ENCODE measurements at regions not wholly inside any gene's neighbourhood (a gene's known extent, or its start where the extent isn't known, plus 50 kb on each side); places are given as distances from the start of the nearest gene placed in this dataset.

- DNase-seq (ENCODE audit: low spot score), result no peak
- Histone ChIP-seq H3K36me3 (no peaks in the 10 kb centered on the region), H3K79me2 (ENCODE audit: low read depth) (no peaks in the 10 kb centered on the region), H3K27ac (no peak overlapping the region), H3K4me1 (peaks cover 26% of the 10 kb centered on the region), H4K20me1 (ENCODE audit: low read depth) (no peaks in the 10 kb centered on the region), H3K9ac (no peak overlapping the region), H3K27me3 (no peaks in the 10 kb centered on the region), H3K4me2 (no peak overlapping the region), H3F3A (ENCODE audit: low read depth) (peaks cover 22% of the 10 kb centered on the region), H3K9me3 (ENCODE audit: low read depth) (no peaks in the 10 kb centered on the region), H2AFZ (replicated peaks) (no peak overlapping the region), H3K4me3 (no peak overlapping the region)
- Mint-ChIP-seq H3K36me3 (no peaks in the 10 kb centered on the region), H3K4me3 (no peak overlapping the region), H3K9me3 (peaks cover 3% of the 10 kb centered on the region), H3K4me1 (peaks cover 41% of the 10 kb centered on the region), H3K27ac (peak overlapping the region; percentile 5), H3K27me3 (ENCODE audit: insufficient read depth, low read depth) (peaks cover 10% of the 10 kb centered on the region)
- TF ChIP-seq EZH2 (IDR thresholded peaks at IDR 0.05) (no peak), CTCF (IDR thresholded peaks at IDR 0.05) (no peak), EZH2phosphoT487 (IDR thresholded peaks at IDR 0.05) (no peak)
Measured at GRCh38 chr11:115644856-115645255, 140.6 kb upstream of the CADM1 start.

- no peaks in the 10 kb centered on the region for H3K27me3 ChIP-seq
- no peak overlapping the region for H3K4me3 Mint-ChIP-seq
- no peaks in the 10 kb centered on the region for H3K36me3 ChIP-seq
- no peak overlapping the region for H3K4me3 ChIP-seq
- no peak overlapping the region for H3K4me2 ChIP-seq
- no peaks in the 10 kb centered on the region for H4K20me1 ChIP-seq (ENCODE audit: low read depth)
- peaks cover 13% of the 10 kb centered on the region for H3K27me3 Mint-ChIP-seq (ENCODE audit: insufficient read depth, low read depth)
- H3K27ac ChIP-seq, result no peak overlapping the region
- peak overlapping the region; percentile 32 for H3K27ac Mint-ChIP-seq
- no peak overlapping the region for H2AFZ ChIP-seq (replicated peaks)
- TF ChIP-seq EZH2phosphoT487 (IDR thresholded peaks at IDR 0.05) (no peak), CTCF (IDR thresholded peaks at IDR 0.05) (no peak), EZH2 (IDR thresholded peaks at IDR 0.05) (no peak)
- DNase-seq (ENCODE audit: low spot score), result no peak
- no peaks in the 10 kb centered on the region for H3K9me3 ChIP-seq (ENCODE audit: low read depth)
- H3K4me1 ChIP-seq, result peaks cover 26% of the 10 kb centered on the region
- peaks cover 7% of the 10 kb centered on the region for H3K9me3 Mint-ChIP-seq
- H3K9ac ChIP-seq, result no peak overlapping the region
- H3K36me3 Mint-ChIP-seq, result no peaks in the 10 kb centered on the region
- H3K79me2 ChIP-seq (ENCODE audit: low read depth), result no peaks in the 10 kb centered on the region
- peaks cover 22% of the 10 kb centered on the region for H3F3A ChIP-seq (ENCODE audit: low read depth)
- H3K4me1 Mint-ChIP-seq, result peaks cover 44% of the 10 kb centered on the region
Measured at GRCh38 chr11:115643549-115644270, 139.5 kb upstream of the CADM1 start.

- peaks cover 53% of the 10 kb centered on the region for H3K4me1 Mint-ChIP-seq
- H3K27ac Mint-ChIP-seq, result peak overlapping the region; percentile 62
Measured at GRCh38 chr11:115642660-115643059, 138.4 kb upstream of the CADM1 start.

More at GRCh38 chr11:115642660-115643059, 138.4 kb upstream of the CADM1 start:
- H3K4me2 ChIP-seq, result no peak overlapping the region
- no peak for DNase-seq (ENCODE audit: low spot score)
- H3K79me2 ChIP-seq (ENCODE audit: low read depth), result no peaks in the 10 kb centered on the region
- H3K4me3 ChIP-seq, result no peak overlapping the region
- H2AFZ ChIP-seq (replicated peaks), result no peak overlapping the region
- no peaks in the 10 kb centered on the region for H4K20me1 ChIP-seq (ENCODE audit: low read depth)
- no peaks in the 10 kb centered on the region for H3K27me3 ChIP-seq
- TF ChIP-seq EZH2 (IDR thresholded peaks at IDR 0.05) (no peak), CTCF (IDR thresholded peaks at IDR 0.05) (no peak), EZH2phosphoT487 (IDR thresholded peaks at IDR 0.05) (no peak)
- no peaks in the 10 kb centered on the region for H3K9me3 ChIP-seq (ENCODE audit: low read depth)
- peaks cover 22% of the 10 kb centered on the region for H3F3A ChIP-seq (ENCODE audit: low read depth)
- Mint-ChIP-seq H3K36me3 (no peaks in the 10 kb centered on the region), H3K9me3 (peaks cover 7% of the 10 kb centered on the region), H3K4me3 (peak overlapping the region; percentile 24), H3K27me3 (ENCODE audit: insufficient read depth, low read depth) (peaks cover 13% of the 10 kb centered on the region)
- H3K9ac ChIP-seq, result no peak overlapping the region
- peaks cover 26% of the 10 kb centered on the region for H3K4me1 ChIP-seq
- no peaks in the 10 kb centered on the region for H3K36me3 ChIP-seq
- no peak overlapping the region for H3K27ac ChIP-seq
